ENCODE measurements at regions not wholly inside any gene's neighbourhood (a gene's known extent, or its start where the extent isn't known, plus 50 kb on each side); places are given as distances from the start of the nearest gene placed in this dataset.

DNA sequence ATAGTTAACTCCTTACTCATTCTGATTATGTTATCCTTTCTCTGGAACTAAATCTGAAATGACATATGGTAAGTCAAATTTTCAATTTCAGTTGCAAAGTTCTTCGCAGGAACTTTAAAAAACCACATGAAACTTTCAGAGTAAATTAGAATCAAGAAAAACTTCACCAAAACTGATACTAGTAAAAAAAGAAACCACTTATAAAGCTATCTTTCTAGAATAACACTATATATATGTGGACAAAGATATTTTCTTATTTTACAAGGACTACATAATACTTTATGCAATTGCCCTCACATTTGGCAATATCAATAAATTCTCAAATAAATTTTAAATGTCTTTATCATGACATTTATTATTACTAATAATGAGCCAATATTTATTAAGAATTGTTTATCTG is 1847.1 kb upstream of the NUDT12 start:
- H3K27ac Mint-ChIP-seq: no peak overlapping the region

DNA sequence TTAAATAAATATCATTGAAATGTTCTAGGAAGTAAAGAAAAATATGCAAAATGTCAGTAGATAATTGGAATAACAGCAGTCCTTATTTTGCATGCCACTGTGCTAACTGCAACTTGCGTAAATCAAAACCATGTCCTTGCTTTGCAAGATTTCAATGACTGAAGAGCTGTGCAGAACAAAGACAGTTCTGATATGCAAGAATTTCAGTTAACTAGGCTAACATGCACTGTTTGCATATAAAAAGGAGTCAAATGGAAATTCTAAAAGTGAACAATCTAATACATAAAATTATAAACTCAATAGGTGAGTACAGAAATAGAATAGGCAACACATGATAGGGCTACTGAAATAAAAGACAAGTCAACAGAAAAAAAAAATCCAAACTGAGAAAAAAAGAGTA is 1844.6 kb upstream of the NUDT12 start:
- no peaks in the 10 kb centered on the region for H3K36me3 Mint-ChIP-seq (ENCODE audit: low read depth)
- H3K4me3 Mint-ChIP-seq: no peak overlapping the region

More for the DNA sequence above, 1847.1 kb upstream of the NUDT12 start:
- Mint-ChIP-seq H3K4me1 (ENCODE audit: low read depth) (no peaks in the 10 kb centered on the region), H3K27me3 (ENCODE audit: low read depth) (no peaks in the 10 kb centered on the region), H3K4me3 (no peak overlapping the region), H3K36me3 (ENCODE audit: low read depth) (no peaks in the 10 kb centered on the region), H3K9me3 (peaks cover 20% of the 10 kb centered on the region)
- DNase-seq (ENCODE audit: low spot score): no peak

DNA sequence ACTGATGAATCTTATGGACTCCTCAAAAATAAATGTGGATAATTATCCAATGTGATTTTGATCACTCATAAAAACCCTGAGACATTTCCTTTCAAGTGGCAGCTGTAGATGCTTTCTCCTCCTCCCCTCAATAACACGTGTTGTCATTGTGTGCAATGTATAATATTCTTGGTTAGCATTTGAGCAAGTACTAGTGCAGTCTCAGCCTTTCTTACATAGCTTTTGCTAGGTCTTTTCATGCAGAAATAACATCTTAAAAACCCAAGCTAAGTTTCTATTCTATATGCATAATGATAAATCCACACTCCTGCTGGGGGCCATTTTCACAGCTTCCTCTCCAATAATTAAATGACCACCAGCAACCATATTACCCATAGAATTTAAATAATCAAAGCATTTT is 1835.2 kb upstream of the NUDT12 start:
- H3K4me3 Mint-ChIP-seq: no peak overlapping the region
- no peaks in the 10 kb centered on the region for H3K4me1 Mint-ChIP-seq (ENCODE audit: low read depth)
- H3K36me3 Mint-ChIP-seq (ENCODE audit: low read depth): no peaks in the 10 kb centered on the region
- no peaks in the 10 kb centered on the region for H3K27me3 Mint-ChIP-seq (ENCODE audit: low read depth)
- no peak overlapping the region for H3K27ac Mint-ChIP-seq
- peaks cover 24% of the 10 kb centered on the region for H3K9me3 Mint-ChIP-seq
- DNase-seq (ENCODE audit: low spot score): no peak

More for the DNA sequence above, 1844.6 kb upstream of the NUDT12 start:
- no peaks in the 10 kb centered on the region for H3K4me1 Mint-ChIP-seq (ENCODE audit: low read depth)
- H3K27me3 Mint-ChIP-seq (ENCODE audit: low read depth): no peaks in the 10 kb centered on the region
- DNase-seq (ENCODE audit: low spot score): no peak
- H3K27ac Mint-ChIP-seq: no peak overlapping the region
- peaks cover 6% of the 10 kb centered on the region for H3K9me3 Mint-ChIP-seq

DNA sequence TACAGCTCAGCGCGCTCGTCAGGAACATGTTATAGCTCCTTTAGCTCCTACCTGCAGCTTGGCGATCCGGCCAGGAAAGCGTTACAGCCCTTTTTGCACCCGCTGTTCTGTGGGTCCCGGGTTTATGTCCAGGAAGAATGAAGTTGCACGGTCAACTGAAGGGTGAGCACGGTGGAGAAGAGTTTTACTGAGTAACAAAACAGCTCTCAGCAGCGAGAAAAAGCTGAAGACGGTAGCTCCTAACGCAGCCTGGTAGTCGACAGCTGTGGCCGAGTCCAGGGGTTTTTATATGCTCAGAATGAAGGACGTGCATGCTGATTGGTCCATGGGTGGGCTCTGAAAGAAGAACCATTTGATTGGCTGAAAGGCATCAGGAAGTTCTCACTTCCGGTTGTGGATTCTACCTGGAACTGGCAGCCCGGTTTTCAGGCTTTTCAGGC is 1830.1 kb upstream of the NUDT12 start:
- Mint-ChIP-seq H3K4me1 (ENCODE audit: low read depth) (no peaks in the 10 kb centered on the region), H3K36me3 (ENCODE audit: low read depth) (no peaks in the 10 kb centered on the region)

DNA sequence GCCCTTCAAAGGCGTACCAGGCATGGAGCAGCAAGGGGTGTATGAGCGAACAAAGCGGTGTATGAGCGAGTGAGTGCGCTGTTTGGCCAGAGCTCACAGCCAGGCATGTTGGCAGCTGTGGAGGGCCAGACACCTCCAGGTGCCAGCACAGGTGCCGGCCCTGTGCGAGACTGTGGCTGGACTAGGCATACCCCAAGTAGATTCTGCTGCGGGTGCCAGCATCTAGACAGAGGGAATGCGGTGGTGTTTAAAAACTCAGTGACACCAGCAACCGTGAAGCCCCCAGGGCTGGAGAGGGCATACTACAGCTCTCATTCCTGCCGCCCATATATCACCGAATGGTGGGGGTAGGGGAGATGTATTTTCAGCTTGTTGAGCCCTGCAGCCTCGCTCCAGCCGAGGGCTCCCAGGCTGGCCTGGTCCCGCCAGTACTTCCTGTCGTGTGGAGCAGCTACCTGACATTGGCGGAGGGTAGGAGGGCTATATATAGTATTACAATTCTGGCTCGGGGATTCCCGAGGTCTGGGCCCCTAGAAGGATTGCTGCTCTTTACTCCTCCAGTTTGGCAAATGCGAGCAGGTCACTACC is 1829.6 kb upstream of the NUDT12 start:
- peaks cover 4% of the 10 kb centered on the region for H3K9me3 Mint-ChIP-seq
- H3K27ac Mint-ChIP-seq: no peak overlapping the region
- H3K4me1 Mint-ChIP-seq (ENCODE audit: low read depth): no peaks in the 10 kb centered on the region
- H3K4me3 Mint-ChIP-seq: no peak overlapping the region
- DNase-seq (ENCODE audit: low spot score): no peak
- H3K36me3 Mint-ChIP-seq (ENCODE audit: low read depth): no peaks in the 10 kb centered on the region
- no peaks in the 10 kb centered on the region for H3K27me3 Mint-ChIP-seq (ENCODE audit: low read depth)

More for the DNA sequence above, 1830.1 kb upstream of the NUDT12 start:
- Mint-ChIP-seq H3K4me3 (no peak overlapping the region), H3K27ac (no peak overlapping the region), H3K9me3 (peaks cover 6% of the 10 kb centered on the region), H3K27me3 (ENCODE audit: low read depth) (no peaks in the 10 kb centered on the region)
- DNase-seq (ENCODE audit: low spot score): no peak

DNA sequence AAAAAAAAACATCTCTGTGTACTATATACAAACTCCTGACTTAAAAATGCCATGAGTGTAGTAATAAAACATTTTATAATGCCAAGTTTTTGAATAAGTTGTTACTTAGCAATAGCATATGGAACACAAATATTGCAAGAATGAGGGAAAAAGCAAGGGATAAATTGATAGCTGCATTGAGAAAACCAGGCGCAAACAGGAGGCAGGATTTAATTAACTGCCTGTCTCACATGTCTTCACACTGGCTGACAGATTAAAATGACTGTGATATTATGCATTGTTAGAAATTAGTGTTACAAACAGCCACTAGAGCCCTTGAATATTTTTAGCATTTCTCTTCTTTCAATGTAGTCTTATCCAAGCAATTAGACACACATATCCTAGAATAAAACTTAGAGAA is 1817.5 kb upstream of the NUDT12 start:
- H3K4me3 Mint-ChIP-seq: no peak overlapping the region
- no peaks in the 10 kb centered on the region for H3K4me1 Mint-ChIP-seq (ENCODE audit: low read depth)
- H3K9me3 Mint-ChIP-seq: peaks cover 38% of the 10 kb centered on the region
- H3K27me3 Mint-ChIP-seq (ENCODE audit: low read depth): no peaks in the 10 kb centered on the region
- H3K36me3 Mint-ChIP-seq (ENCODE audit: low read depth): no peaks in the 10 kb centered on the region
- H3K27ac Mint-ChIP-seq: no peak overlapping the region
- no peak for DNase-seq (ENCODE audit: low spot score)

DNA sequence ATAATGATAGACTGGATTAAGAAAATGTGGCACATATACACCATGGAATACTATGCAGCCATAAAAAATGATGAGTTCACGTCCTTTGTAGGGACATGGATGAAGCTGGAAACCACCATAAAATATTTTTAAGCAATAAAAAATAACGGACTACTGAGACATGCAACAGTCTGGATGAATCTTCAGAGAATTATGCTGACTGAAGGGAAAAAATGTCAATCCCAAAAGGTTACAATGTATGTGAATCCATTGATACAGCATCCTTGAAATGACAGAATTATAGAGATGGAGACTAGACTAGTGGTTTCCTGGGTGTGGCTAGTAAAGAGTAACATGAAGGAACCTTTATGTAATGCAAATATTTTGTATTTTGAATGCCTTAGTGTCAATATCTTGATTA is 1808.6 kb upstream of the NUDT12 start:
- Mint-ChIP-seq H3K27me3 (ENCODE audit: low read depth) (no peaks in the 10 kb centered on the region), H3K27ac (no peak overlapping the region), H3K9me3 (peaks cover 29% of the 10 kb centered on the region), H3K36me3 (ENCODE audit: low read depth) (no peaks in the 10 kb centered on the region), H3K4me3 (no peak overlapping the region), H3K4me1 (ENCODE audit: low read depth) (no peaks in the 10 kb centered on the region)
- no peak for DNase-seq (ENCODE audit: low spot score)

DNA sequence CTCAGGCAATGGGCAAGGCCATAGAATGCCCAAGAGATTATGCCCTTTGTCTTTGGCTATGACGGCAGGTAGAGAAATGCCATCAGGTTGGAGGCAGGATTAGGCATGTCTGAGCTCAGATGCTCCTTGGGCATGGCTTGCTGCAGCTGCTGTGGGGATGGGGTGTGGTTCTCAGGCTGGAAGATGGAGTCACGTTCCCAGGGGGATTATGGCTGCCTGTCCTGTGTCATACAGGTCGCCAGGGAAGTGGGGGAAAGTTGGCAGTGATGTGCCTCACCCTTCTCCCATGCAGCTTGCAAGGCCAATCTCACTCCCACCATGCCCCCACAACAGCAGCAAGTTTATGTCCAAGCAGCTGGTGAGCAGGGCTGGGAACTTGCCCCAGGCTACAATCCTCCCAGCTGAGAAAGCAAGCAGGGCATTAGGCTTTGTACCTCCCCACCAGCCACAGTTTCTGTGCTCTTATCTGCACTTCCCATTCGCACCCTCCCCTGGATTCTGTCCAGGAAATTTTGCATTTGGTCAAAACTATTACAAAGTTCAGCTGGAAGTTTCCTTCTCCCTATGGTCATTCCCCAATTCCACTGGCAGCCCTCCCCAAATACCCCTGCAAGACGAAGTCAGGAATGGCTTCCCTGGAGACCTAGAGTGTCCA is 1788.0 kb upstream of the NUDT12 start:
- Mint-ChIP-seq H3K27me3 (ENCODE audit: low read depth) (no peaks in the 10 kb centered on the region), H3K9me3 (peaks cover 22% of the 10 kb centered on the region), H3K36me3 (ENCODE audit: low read depth) (no peaks in the 10 kb centered on the region), H3K4me3 (no peak overlapping the region), H3K4me1 (ENCODE audit: low read depth) (no peaks in the 10 kb centered on the region), H3K27ac (no peak overlapping the region)
- DNase-seq (ENCODE audit: low spot score): no peak

DNA sequence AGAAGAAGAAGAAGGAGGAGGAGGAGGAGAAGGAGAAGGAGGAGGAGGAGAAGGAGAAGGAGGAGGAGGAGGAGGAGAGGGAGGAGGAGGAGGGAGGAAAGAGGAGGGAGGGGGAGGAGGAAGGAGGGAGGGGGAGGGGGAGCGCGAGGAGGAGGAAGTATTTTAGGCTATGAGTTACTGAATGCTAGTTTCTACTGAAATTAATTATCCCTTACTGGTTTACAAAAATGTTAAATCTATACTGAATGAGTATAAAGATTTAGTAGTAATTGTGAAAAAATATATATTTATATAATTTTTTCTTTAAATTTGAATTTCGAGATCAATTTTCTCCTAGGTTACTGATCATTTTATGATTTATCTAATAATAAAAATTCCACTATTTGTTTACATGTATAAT is 1769.0 kb upstream of the NUDT12 start:
- Mint-ChIP-seq H3K36me3 (ENCODE audit: low read depth) (no peaks in the 10 kb centered on the region), H3K27me3 (ENCODE audit: low read depth) (no peaks in the 10 kb centered on the region), H3K27ac (no peak overlapping the region), H3K4me3 (no peak overlapping the region), H3K4me1 (ENCODE audit: low read depth) (no peaks in the 10 kb centered on the region), H3K9me3 (peaks cover 31% of the 10 kb centered on the region)
- no peak for DNase-seq (ENCODE audit: low spot score)

DNA sequence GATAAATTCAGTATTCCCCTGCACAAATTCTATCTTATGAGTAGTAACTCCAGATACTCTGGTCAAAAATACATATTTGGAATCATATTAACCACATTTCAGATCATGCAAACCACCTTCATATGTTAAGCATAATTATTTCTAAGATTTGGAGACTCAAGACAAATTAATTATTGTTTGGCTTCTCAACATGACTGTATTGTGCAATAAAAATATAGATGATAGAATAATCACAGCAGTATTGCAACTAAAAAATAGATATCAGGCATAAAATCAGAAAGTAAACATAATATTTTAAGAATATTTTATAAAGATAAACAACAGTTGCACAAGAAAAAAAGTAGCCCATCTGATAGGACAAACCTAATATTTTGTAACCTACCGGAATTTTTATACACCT is 1767.6 kb upstream of the NUDT12 start:
- Mint-ChIP-seq H3K27me3 (ENCODE audit: low read depth) (no peaks in the 10 kb centered on the region), H3K4me1 (ENCODE audit: low read depth) (no peaks in the 10 kb centered on the region), H3K36me3 (ENCODE audit: low read depth) (no peaks in the 10 kb centered on the region), H3K27ac (no peak overlapping the region), H3K9me3 (peaks cover 30% of the 10 kb centered on the region), H3K4me3 (no peak overlapping the region)
- no peak for DNase-seq (ENCODE audit: low spot score)

DNA sequence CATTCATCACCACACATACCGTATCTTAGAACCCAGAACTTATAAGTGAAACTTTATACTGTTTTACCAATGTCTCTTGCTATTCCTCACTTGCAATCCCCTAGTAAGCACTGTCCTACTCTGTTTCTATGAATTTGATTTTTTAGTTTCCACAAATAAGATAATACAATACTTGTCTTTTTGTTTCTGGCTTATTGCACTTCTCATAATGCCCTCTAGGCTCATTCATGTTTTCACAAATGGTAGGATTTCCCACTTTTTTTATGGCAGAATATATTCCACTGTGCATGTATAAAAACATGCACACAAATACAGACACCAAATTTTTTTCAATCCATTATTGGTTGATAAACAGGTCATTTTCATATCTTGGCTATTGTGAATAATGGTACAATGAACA is 1742.3 kb upstream of the NUDT12 start:
- Mint-ChIP-seq H3K27me3 (ENCODE audit: low read depth) (no peaks in the 10 kb centered on the region), H3K36me3 (ENCODE audit: low read depth) (no peaks in the 10 kb centered on the region), H3K9me3 (peaks cover 8% of the 10 kb centered on the region), H3K4me3 (no peak overlapping the region), H3K4me1 (ENCODE audit: low read depth) (no peaks in the 10 kb centered on the region), H3K27ac (no peak overlapping the region)
- no peak for DNase-seq (ENCODE audit: low spot score)

DNA sequence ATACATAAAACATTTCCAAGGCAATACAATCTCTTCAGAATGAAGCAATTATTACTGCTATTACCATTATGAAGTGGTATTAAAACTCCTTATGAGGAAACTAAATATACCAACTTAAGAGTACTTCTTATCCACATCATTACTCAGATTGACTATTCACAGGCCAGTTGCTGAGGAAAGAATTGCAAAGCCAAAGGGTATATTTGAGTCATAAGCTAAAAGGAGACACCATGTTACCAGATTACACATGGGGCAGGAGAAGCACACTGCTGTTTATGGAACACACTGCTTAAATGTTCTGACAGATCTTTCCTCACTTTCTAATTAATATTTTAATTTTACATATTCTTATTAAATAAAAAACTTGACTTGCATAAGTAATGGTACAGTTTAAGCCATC is 1726.4 kb upstream of the NUDT12 start:
- no peak for DNase-seq (ENCODE audit: low spot score)
- H3K27me3 Mint-ChIP-seq (ENCODE audit: low read depth): no peaks in the 10 kb centered on the region
- no peaks in the 10 kb centered on the region for H3K36me3 Mint-ChIP-seq (ENCODE audit: low read depth)
- H3K4me3 Mint-ChIP-seq: no peak overlapping the region
- peaks cover 29% of the 10 kb centered on the region for H3K9me3 Mint-ChIP-seq
- H3K27ac Mint-ChIP-seq: no peak overlapping the region
- H3K4me1 Mint-ChIP-seq (ENCODE audit: low read depth): no peaks in the 10 kb centered on the region

DNA sequence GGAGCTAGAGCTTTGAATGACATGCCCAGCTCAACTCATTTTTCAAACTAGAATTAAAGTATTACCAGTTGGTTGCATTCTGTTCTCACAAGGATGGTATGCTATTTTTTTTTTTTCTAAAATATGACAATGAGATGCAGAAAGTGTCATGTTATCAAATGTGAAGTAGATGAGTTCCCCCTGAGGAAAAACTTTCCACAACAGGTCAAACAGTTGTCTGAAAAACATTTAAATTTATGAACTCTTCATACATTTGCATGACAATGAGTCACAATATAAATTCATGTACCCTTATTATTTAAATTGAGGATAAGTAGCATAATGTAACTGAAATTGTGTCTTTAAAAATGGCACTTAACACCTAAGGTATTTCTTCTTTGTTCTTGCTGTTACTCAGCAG is 1720.5 kb upstream of the NUDT12 start:
- Mint-ChIP-seq H3K4me3 (no peak overlapping the region), H3K4me1 (ENCODE audit: low read depth) (no peaks in the 10 kb centered on the region)

DNA sequence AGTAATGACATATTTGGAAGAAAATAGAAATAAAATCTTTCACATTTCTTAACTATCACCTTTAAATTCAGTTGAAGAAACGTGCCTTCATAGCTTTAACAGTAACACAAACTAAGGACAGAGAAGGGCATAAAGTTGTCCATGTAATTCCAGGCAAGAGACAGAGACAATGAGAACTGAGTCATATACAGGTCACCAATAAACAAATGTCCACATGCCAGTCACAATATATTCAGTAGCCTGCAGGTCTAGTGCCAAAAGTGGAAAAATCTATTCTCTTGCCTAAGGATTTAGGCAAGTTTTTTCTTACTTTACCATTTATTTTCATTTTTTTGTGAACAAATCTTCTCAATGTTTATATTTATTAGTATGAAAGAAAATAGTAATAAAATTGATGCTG is 1711.5 kb upstream of the NUDT12 start:
- no peaks in the 10 kb centered on the region for H3K4me1 Mint-ChIP-seq (ENCODE audit: low read depth)
- no peaks in the 10 kb centered on the region for H3K36me3 Mint-ChIP-seq (ENCODE audit: low read depth)
- H3K27me3 Mint-ChIP-seq (ENCODE audit: low read depth): no peaks in the 10 kb centered on the region
- DNase-seq (ENCODE audit: low spot score): no peak
- H3K4me3 Mint-ChIP-seq: no peak overlapping the region
- H3K27ac Mint-ChIP-seq: no peak overlapping the region
- peaks cover 32% of the 10 kb centered on the region for H3K9me3 Mint-ChIP-seq

More for the DNA sequence above, 1720.5 kb upstream of the NUDT12 start:
- H3K27me3 Mint-ChIP-seq (ENCODE audit: low read depth): no peaks in the 10 kb centered on the region
- H3K27ac Mint-ChIP-seq: no peak overlapping the region
- no peaks in the 10 kb centered on the region for H3K36me3 Mint-ChIP-seq (ENCODE audit: low read depth)
- peaks cover 17% of the 10 kb centered on the region for H3K9me3 Mint-ChIP-seq
- DNase-seq (ENCODE audit: low spot score): no peak

DNA sequence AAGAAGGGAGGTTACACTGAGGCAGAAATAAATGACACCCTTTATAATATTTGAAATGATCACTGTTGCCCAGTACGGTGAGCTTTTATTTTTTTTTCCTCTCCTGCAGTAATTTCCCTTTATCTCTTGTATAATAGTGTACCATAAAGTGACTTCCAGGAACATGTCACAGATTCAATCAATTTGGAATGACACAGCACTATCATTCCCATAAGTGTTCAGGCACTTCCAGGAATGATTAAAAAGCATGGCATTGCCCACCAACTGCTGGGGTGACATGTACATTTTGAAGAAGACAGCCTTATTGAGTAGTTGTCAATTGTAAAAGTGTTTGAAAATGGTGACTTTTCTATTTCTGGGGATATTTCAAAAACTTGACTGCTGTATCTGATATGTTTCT is 1700.9 kb upstream of the NUDT12 start:
- H3K4me1 Mint-ChIP-seq (ENCODE audit: low read depth): no peaks in the 10 kb centered on the region
- no peak for DNase-seq (ENCODE audit: low spot score)
- peaks cover 43% of the 10 kb centered on the region for H3K9me3 Mint-ChIP-seq
- H3K4me3 Mint-ChIP-seq: no peak overlapping the region
- no peaks in the 10 kb centered on the region for H3K36me3 Mint-ChIP-seq (ENCODE audit: low read depth)
- H3K27me3 Mint-ChIP-seq (ENCODE audit: low read depth): no peaks in the 10 kb centered on the region
- H3K27ac Mint-ChIP-seq: no peak overlapping the region

Data from T-helper 2 cell treated with Interferon-gamma antibody and Interleukin-4, amounts not matched to agents 5 μg/mL and 100 μg/mL, for 36 hours (primary cell).